Stimulated activated CD8-positive, alpha-beta memory T cell treated with anti-CD3 and anti-CD28 coated beads, Interleukin-15, amount 100 ng/mL, for 48 hours (primary cell): ENCODE measurements at regions not wholly inside any gene's neighbourhood (a gene's known extent, or its start where the extent isn't known, plus 50 kb on each side); places are given as distances from the start of the nearest gene placed in this dataset.

Experiments
- DNase-seq, 2 donors: peaks; one replicate each; pipeline ENCODE4 v3.0.0-alpha.2; 2020; ENCODE audit warnings: low read depth in 2 of 2

DNA sequence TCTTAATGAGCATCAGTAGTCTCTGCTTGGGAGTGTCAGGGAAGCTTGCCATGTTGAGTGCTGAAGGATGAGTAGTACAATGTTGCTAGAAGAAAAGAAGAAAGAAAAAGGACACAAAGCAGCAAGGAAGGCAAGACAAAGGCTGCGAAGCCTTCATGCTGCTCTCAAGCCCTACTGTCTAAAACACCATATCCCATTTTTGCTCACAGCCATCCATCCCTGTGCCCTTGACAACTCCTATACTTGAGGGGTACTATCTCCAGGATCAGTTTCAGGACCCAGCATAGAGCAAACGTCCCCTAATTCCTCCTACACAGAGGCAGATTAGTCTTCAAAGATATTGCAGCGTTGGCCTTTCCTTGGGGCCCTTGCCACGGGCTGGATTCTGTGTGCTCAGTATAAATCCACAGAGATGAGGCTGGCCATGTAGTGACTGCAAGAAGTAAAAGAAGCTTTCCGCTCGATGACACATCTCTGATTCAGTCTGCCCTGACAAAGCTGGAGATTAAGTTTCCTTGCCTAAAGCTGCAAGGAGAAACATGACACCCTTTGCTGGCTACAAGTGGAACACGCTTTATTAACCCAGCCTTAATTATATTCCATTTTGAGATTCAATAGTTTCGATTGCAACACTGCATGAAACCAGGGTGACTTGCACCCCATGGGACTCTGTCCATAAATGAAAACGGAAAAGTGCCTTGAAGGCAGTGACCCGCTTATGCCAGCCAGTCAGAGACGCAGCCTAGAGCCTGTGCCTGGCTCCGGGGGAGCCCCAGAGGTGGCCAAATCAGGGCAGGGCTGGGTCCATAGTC lies 304.6 kb downstream of the ACTL7B start:
- no peak for DNase-seq

DNA sequence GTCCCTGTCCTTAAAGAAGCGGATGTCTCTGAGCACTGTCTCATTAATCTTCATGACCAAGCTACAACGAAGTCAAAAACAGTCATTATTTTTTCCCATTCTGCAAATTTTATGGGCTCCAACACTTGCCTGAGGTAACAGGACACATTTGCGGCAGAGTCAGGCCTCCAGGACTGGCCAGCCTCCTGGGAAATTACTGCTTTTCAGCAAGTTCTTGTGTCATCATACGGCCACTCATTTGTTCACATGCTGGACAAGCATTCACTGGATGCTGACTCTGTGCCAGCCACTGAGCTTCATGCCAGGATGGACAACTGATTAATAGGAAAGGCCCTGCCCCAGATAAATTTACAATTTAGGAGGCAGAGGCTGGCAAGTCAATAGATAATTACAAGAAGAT lies 305.7 kb downstream of the ACTL7B start:
- DNase-seq = no peak

DNA sequence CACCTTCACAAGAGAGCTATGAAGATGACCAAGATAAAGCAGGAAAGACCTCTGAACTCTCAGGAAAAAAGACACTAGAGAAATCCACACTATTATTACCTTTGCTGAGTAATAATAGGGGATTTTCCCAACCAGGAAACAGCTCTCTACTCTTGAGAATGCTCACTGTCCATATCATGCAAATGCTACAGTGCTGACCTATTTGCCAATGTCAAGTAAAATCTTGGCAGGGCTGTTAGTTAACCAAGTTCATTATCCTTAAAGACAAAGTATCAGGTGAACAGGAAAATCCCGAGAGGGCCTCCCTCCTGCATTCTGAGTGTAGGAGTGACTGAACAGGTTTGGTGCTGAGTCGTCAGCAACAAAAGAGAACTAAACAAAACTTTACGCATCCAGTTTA lies 306.6 kb downstream of the ACTL7B start:
- DNase-seq = no peak

DNA sequence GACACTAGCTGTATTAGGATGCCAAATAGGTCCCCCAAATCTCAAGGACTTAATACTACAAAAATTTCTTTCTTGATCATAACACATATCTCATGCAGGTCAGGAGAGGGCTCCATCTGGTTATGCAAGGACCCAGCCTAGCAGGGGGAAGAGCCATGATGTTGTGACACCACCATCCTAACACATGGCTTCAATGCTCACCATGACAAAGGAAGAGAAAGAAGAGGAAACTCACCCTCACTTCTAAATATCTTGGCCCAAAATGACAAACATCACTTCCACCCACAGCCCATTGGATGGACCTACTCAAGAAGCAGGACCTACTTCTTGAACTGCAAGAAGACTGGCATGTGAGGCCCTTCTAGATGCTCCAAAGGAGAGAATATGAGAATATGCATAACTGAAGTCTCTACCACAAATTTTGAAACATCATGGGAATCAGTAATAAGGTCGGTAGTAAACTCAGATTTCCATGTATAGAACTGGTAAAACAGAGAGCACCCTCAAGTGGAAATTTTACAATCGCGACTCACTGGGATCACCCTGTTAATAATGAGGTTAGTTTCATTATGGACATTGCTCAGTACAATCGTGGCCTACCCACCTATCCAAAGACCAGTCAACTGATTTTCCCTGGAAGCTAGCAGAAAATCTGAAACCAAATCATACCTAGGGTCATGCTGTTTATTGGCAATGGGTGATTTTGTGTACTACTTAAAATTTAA lies 308.2 kb downstream of the ACTL7B start:
- DNase-seq = no peak

DNA sequence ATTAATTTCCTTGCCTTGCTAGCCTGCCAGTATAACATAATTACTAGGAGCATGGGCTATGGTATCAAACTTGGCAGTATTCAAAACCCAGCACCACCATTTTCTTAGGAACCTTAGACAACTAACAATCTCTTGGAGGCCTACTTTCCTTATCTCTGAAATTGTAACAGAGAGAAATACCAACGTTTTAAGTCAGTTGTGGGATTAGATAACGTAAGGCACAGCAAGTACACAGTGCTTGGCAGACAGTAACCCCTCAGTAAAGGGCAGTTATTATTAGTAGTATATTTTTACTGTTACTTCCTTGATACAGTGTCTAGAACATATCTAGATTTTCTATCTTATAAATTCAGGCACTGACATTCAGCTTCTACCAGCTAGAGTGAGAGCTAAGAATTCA lies 309.6 kb downstream of the ACTL7B start:
- no peak for DNase-seq

DNA sequence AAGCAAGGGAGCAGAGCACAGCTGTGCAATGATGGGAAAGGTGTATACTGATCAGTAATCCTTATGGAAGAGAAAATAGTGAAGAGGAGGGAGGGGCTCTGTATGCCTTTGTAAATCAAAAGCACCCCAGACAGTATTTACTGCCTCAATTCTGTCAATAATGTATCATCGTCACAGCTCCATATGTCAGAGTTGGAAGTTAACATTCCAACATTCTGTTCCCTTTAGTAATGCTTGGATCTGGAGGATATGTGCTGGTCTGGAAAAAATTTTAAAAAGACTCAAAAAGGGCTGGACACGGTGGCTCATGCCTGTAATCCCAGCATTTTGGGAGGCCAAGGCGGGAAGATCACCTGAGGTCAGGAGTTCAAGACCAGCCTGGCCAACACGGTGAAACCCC lies 310.4 kb downstream of the ACTL7B start:
- no peak for DNase-seq

DNA sequence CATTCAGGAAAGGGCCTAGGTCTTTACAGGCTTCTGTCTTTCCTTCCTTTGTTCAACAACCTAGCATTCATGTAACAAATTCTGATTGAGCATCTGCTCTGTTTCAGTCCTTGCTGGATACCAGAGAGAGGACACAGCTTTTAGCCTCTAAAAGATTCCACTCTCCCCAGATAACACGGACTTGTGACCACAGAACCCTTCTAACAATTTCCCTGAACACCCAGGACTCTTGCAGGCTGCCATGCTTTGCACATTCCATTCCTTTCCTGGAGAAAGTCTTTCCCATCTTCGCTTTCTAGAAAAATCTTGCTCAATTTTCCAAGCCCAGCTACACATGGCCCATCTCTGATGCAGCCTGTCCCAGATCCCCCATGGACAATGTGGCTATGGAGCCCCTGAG lies 310.9 kb downstream of the ACTL7B start:
- no peak for DNase-seq

DNA sequence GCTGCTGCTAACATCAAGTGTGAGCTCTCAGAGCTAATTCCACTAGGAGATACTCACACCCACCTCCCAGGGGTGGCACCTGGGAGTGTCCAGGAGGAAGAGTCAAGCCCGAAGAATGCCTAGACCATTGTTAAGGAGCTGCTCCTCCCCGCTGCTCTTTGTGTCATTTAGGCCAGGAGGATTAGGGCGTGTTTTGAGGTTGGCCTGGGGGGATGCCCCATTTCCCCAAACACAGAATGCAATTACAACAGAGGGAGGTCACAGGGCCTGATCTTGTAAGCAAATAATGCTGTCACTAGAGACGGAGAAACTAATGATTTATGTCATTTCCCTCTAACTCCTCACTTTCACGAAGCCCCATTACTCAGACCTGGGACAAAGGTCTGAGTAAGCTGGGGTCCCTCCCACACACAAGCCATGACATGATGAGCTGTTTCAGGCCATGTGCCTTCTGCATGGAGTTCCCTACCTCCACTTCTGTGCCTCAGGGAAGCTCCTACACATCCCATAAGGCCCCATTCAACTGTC lies 312.5 kb downstream of the ACTL7B start:
- no peak for DNase-seq

DNA sequence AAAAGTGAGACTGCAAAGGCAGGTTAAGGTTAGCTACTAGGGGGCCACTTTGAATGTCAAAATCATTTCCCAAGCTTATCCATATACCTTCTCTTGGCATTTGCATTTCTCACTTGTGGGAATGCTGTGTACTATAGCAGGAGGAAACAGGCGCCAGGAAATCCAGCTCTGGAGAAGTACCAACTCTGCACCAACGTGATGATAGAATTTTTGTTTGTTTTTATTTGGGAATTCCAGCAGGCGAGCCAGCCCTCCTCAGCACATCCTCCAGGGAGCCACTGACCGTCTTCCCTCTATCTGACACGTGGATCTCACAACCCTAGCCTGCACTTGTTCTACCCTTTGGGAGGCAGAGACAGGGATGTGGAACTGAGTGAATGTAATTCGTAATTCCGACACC lies 318.0 kb downstream of the ACTL7B start:
- DNase-seq = no peak

DNA sequence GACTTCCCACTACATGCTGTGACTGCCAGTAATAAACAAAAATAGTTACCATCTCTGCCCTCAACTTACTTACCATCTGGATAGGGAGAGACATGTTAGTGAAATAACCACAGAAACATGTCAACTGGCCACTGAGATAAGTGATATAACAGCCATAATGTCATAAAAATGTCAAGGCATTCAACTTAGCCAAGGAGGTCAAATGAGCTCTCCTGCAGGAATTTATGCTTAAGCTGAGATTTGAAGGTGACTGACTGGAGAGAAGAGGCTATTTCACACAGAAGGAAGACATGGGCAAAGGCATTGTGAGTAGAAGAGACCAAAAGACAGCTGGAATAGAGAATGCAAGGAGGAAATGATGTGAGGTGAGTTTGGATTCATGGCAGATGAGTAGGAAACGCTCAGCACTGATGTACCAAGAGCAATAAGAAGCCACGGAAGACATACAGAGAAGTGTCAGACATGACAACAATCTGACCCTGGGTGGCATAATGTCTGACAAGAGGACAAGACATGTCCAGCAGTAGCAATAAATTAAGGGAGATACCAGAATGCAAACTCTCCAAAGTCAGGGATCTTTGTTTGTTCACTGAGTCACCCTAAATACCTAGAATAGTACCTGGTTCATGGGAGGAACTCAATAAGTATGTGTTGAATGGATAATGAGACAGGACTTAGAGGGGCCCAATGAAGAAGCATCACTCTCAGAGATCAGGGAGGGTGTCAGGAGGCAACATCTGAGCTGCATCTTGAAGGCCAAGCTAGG lies 318.8 kb downstream of the ACTL7B start:
- no peak for DNase-seq

DNA sequence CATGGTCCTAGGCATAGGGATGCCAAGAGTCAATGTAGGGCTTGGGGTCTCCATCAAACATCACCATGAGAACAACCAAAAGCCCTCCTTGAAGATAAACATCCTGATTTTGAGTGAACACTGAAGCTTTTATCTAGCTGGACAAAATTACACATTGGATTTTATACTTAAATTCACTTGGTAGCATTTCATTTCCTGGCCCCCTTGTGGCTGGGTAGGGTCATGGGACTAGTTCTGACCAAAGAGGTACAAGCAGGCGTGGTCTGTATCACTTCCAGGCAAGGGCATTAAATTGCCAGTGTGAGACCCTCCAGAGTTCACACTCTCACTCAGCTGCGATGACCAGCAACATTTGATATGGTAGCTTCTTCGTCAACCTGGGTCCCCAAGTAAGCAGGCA lies 320.3 kb downstream of the ACTL7B start:
- DNase-seq = no peak

DNA sequence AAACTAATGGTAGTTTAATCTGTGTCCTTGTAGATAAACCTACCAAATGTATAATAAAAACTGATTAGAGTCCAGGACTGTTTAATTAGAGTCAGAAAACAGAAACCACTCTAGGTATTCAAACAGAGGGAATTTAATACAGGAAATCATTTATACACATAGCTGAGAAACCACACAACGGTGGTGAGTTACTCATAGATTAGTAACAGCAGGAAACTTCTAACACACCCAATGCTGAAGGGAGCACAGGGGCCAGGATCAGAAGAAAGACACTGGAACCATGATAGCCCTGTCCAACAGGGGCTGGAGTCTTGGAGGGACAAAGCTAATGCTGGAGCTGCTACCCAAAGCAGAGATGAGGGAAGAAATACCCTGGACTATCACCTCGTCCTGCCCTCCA lies 321.0 kb downstream of the ACTL7B start:
- no peak for DNase-seq

DNA sequence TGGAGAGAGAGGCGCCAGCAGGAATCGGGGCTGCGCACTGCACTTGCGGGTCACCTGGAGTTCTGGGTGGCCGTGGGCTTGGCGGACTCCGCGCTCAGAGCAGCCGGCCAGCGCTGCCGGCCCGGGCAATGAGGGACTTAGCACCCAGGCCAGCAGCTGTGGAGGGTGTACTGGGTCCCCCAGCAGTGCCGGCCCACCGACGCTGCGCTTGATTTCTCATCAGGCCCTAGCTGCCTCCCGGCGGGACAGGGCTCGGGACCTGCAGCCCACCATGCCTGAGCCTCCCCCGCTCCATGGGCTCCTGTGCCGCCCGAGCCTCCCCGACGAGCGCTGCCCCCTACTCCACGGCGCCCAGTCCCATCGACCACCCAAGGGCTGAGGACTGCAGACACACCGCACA lies 325.6 kb downstream of the ACTL7B start:
- no peak for DNase-seq

DNA sequence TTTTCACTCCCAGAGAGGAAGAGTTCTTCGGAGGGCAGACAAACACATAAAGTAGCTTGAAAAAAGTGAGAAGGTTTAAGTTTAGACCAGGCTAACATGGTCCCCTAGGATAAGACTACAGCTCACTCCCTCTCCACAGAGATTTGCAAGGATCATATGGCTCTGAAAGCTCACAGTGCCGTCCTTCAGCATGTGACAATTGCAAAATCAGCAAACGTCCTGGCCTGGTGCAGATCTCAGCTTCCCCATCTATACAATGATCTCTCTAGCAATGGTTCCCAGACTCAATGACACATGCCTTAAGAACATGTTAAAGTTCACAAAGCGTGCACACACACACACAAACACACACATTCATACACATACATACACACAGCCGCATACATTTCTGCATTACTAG lies 327.6 kb downstream of the ACTL7B start:
- DNase-seq = no peak

DNA sequence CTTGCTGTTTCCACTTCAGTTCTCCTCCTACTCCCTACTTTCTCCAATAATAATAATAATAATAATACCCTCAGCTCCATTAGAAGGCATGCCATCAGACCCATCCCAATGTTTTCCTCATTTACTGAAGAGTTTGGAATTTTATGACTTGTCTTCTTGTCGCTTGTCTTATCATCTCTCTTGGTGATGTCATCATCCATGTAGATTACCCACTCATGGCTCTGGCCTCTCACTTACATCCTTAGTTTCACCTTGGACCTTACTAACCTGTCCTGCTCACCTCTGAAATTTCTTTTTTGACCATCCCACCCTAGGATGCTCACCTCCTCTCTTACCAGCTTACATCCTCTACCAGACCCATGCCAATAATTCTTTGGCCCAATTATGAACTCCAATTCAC lies 329.3 kb downstream of the ACTL7B start:
- DNase-seq = no peak

DNA sequence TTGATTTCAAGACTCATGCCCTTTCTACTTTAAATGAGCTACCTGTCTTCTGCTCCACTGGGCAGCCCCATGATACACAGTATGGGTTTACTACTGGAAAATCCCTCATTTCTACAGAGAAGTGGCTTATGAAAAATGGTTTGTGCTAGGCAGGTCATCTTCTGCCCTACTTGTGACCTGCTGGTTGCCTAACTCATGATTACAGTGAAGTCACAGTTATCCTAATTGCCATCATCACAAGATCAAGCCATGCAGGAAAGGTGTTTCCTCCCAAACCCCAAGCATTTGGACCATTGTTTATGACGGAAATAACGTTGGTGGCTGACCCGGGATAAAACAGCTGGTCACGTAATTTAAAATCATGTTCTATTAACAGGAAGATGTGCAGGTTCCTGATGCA lies 330.6 kb downstream of the ACTL7B start:
- no peak for DNase-seq

DNA sequence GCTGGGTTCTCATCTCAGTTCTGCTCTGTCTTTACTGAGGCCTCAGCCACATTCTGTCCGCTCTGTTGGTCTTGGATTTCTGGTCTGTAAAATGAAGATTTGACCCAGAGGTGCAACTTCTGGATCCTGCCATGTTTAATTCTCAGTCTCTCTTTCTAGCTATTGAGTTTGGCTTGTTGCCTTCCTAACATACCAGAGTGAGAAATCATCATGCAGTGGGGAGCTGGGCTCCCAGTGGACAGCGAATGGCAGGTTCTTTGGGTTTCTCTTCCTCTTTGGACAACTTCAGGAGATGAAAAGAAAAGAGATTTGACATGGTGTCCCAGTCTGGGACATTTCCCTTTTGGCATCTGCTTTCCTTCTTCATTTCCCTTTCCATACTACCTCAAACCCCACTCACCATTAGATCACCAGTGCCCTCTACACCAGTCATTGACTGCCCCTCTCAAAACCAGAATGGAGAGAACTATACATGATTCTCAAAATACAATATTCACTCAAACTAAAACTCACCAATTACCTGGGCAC lies 334.7 kb downstream of the ACTL7B start:
- no peak for DNase-seq

DNA sequence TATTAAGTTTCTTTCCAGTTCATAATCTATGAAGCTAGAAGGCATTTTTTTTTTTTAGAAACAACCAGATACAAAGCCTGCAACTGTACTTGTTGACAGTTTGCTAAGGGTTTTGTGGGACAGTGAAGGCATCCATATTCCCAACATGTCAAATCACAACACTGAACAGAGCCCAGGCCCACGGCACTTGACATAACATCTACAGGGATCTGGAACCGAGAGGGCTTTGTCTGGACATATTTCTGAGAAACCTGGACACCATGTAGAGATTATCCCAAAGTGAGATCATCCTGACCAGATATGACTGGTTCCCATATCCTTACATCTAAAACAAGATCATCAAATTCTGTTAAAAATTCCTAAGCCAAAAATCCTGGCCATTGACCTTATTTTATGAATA lies 336.3 kb downstream of the ACTL7B start:
- DNase-seq = no peak

DNA sequence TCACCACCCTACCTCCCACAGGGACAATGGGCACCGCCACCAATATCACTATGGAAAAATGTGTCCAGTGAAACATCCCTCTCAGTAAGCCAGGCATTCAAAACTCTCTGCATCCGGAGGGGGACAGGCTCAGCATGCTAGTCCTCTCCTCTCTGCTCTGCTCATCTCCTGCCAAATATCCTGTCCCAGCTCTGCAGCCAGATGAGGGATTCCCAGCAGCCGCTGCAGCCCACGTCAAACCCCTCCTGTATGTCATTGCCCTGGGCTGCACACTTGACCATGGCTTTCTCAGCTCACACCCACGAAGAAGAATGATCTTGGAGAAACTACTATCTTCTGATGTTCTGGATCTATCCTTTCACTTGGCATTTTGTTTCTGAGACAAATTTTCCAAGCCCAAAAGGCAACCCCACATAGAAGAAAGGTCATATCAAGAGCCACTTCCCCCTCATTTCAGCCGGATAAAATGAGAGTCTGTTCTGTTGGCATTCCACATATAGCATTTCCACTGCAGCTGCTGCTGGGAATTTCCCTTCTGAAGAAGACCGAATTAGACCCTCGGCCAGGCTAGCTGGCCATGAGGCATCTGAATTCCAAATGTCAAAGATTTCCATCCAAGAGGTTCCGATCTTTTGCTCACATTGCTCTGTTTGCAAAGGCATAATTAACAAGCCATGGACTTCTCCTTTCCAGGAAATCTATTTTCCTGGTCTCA lies 338.0 kb downstream of the ACTL7B start:
- no peak for DNase-seq

DNA sequence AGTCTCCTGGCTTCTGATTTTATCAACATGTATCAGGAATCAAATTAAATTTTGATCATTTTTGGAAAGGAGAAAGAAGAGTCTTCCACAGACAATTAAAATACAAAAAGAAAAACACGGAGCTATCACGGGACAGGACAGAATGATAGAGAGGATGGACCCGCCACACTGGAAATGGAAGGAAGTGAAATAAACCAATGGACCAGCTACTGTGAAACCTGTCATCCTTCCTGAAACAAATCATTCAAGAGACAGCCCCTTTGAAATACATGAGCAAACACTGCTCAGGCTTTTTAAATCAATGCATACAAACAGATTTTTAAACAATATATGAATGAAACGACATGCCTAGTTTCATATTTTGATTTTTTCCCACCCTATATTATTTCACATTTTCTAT lies 339.4 kb downstream of the ACTL7B start:
- DNase-seq = no peak

DNA sequence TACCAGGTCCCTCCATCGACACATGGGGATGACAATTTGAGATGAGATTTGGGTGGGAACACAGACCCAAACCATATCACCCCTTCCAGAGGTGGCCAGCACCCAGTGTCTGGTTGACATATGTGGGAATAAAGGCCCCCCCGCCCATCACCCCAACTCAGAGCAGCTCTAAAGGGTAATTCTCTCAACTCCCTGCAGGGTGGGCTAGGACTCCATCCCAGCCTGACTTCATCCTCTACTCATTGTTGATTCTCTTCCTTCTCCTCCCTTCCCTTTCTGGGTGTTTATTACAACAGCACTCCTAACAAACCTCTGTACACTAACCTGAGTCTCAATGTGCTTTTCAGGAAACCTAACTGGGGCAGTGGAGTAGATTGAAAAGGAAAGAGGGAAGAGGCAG lies 339.9 kb downstream of the ACTL7B start:
- DNase-seq = no peak
